HEK293 (cell line): ENCODE measurements at regions not wholly inside any gene's neighbourhood (a gene's known extent, or its start where the extent isn't known, plus 50 kb on each side); places are given as distances from the start of the nearest gene placed in this dataset.

Experiments used
- CTCF ChIA-PET: fragments of 350-600 bp; formaldehyde crosslinking; extraction: SDS; loops from one replicate; lab custom pipeline; 2021; ENCODE audit warnings: antibody characterized with exemption; lab: Yijun Ruan, JAX
- POLR2A ChIA-PET: fragments of 300-600 bp; formaldehyde crosslinking; extraction: SDS; loops from one replicate; lab custom pipeline; 2020; ENCODE audit warnings: antibody characterized with exemption, inconsistent platforms; lab: Yijun Ruan, JAX
- H3K27ac ChIP-seq: fragments of 200-500 bp; sonication (Bioruptor generic); 2 replicates; pipeline ENCODE4 v1.5.1; 2014; ENCODE audit warnings: low read depth, low read length, control low read depth, inconsistent platforms; ENCODE audit errors: extremely low read depth
- H3K36me3 ChIP-seq, 2 experiments: fragments of 200-500 bp in 1 of 2; sonication (Bioruptor generic) in 1 of 2; 1 replicate in 1 of 2; 2 replicates in 1 of 2; pipeline ENCODE4 v1.5.1; 2014 to 2017; ENCODE audit warnings: inconsistent platforms in 2 of 2, low read length in 2 of 2; ENCODE audit not compliant: control insufficient read depth in 2 of 2, insufficient read depth in 1 of 2
- H3K4me1 ChIP-seq: fragments of 200-500 bp; sonication (Bioruptor generic); 2 replicates; pipeline ENCODE4 v1.5.1; 2014; ENCODE audit warnings: mild to moderate bottlenecking, low read length, inconsistent platforms; ENCODE audit not compliant: control insufficient read depth, insufficient read depth
- H3K4me3 ChIP-seq: 2 replicates; pipeline ENCODE4 v1.5.1; 2011; ENCODE audit warnings: low read depth, mild to moderate bottlenecking, control low read depth, low read length, moderate library complexity
- H3K9me3 ChIP-seq: fragments of 200-500 bp; sonication (Bioruptor generic); 2 replicates; pipeline ENCODE4 v1.5.1; 2014; ENCODE audit warnings: low read depth, low read length, inconsistent platforms; ENCODE audit not compliant: control insufficient read depth, insufficient read depth
- BCL6B ChIP-seq: fragments of 450-650 bp; formaldehyde crosslinking; IDR thresholded peaks from 2 replicates; pipeline ENCODE4 v1.5.1; 2017; ENCODE audit warnings: missing biosample characterization, missing genetic modification characterization
- REST ChIP-seq: fragments of 450-650 bp; formaldehyde crosslinking; IDR thresholded peaks from 2 replicates; pipeline ENCODE4 v1.5.1; 2016; ENCODE audit warnings: missing biosample characterization, missing genetic modification characterization
- SCRT1 ChIP-seq: fragments of 450-650 bp; formaldehyde crosslinking; IDR thresholded peaks from 2 replicates; pipeline ENCODE4 v1.5.1; 2016; ENCODE audit warnings: missing biosample characterization, missing genetic modification characterization, borderline replicate concordance
- ZFP41 ChIP-seq: fragments of 450-650 bp; formaldehyde crosslinking; IDR thresholded peaks from 2 replicates; pipeline ENCODE4 v1.5.1; 2016; ENCODE audit warnings: missing biosample characterization, missing genetic modification characterization, borderline replicate concordance
- ZFP69B ChIP-seq: fragments of 450-650 bp; formaldehyde crosslinking; IDR thresholded peaks from 2 replicates; pipeline ENCODE4 v1.5.1; 2016; ENCODE audit warnings: missing biosample characterization, missing genetic modification characterization
- ZNF24 ChIP-seq: fragments of 450-650 bp; formaldehyde crosslinking; IDR thresholded peaks from 2 replicates; pipeline ENCODE4 v1.5.1; 2016; ENCODE audit warnings: missing biosample characterization, missing genetic modification characterization
- ZNF26 ChIP-seq: fragments of 450-650 bp; formaldehyde crosslinking; IDR thresholded peaks from 2 replicates; pipeline ENCODE4 v1.5.1; 2016; ENCODE audit warnings: missing biosample characterization, missing genetic modification characterization
- ZNF324 ChIP-seq: fragments of 450-650 bp; formaldehyde crosslinking; IDR thresholded peaks from 2 replicates; pipeline ENCODE4 v1.5.1; 2016; ENCODE audit warnings: missing biosample characterization, missing genetic modification characterization
- ZNF354C ChIP-seq: fragments of 450-650 bp; formaldehyde crosslinking; IDR thresholded peaks from 2 replicates; pipeline ENCODE4 v1.5.1; 2016; ENCODE audit warnings: missing biosample characterization, missing genetic modification characterization, low read depth, borderline replicate concordance
- ZNF362 ChIP-seq: fragments of 450-650 bp; formaldehyde crosslinking; IDR thresholded peaks from 2 replicates; pipeline ENCODE4 v1.5.1; 2016; ENCODE audit warnings: missing biosample characterization, missing genetic modification characterization
- ZNF394 ChIP-seq: fragments of 450-650 bp; formaldehyde crosslinking; IDR thresholded peaks from 2 replicates; pipeline ENCODE4 v1.5.1; 2016; ENCODE audit warnings: missing biosample characterization, missing genetic modification characterization, mild to moderate bottlenecking, moderate library complexity, borderline replicate concordance
- ZNF518A ChIP-seq: fragments of 450-650 bp; formaldehyde crosslinking; conservative IDR thresholded peaks from 2 replicates; pipeline ENCODE4 v1.5.1; 2016; ENCODE audit warnings: low read depth, missing biosample characterization, missing genetic modification characterization
- ZNF555 ChIP-seq: fragments of 450-650 bp; formaldehyde crosslinking; conservative IDR thresholded peaks from 2 replicates; pipeline ENCODE4 v1.5.1; 2017; ENCODE audit warnings: missing biosample characterization, mild to moderate bottlenecking, missing genetic modification characterization, inconsistent platforms
- ZNF768 ChIP-seq: fragments of 450-650 bp; formaldehyde crosslinking; IDR thresholded peaks from 2 replicates; pipeline ENCODE4 v1.5.1; 2018; ENCODE audit warnings: missing biosample characterization, mild to moderate bottlenecking, missing genetic modification characterization
- ZNF791 ChIP-seq: fragments of 450-650 bp; formaldehyde crosslinking; IDR thresholded peaks from 2 replicates; pipeline ENCODE4 v1.5.1; 2016; ENCODE audit warnings: missing biosample characterization, missing genetic modification characterization

- TF ChIP-seq ZNF394 (tag by site-specific recombination) = no peak
- TF ChIP-seq ZNF354C (tag by site-specific recombination) = no peak
- no peak for TF ChIP-seq REST
Measured at GRCh38 chr12:74169607-74170006, 368.0 kb upstream of the ATXN7L3B start (continued).

- H3K4me3 ChIP-seq = no peak overlapping the region
- H3K36me3 ChIP-seq = no peaks in the 10 kb centered on the region
- H3K27ac ChIP-seq = no peak overlapping the region
- POLR2A ChIA-PET = no interaction called here
- TF ChIP-seq ZNF24 (tag by site-specific recombination) = no peak
- TF ChIP-seq ZNF791 (tag by site-specific recombination) = no peak
- TF ChIP-seq ZFP69B (tag by site-specific recombination) = no peak
- no peak for TF ChIP-seq ZNF555
- TF ChIP-seq SCRT1 (tag by site-specific recombination) = no peak
- TF ChIP-seq BCL6B (tag by site-specific recombination) = no peak
- no peak for TF ChIP-seq ZNF324 (tag by site-specific recombination)
- no peak for TF ChIP-seq ZNF362 (tag by site-specific recombination)
- TF ChIP-seq ZFP41 = no peak
- no peak for TF ChIP-seq ZNF768 (tag by site-specific recombination)
- TF ChIP-seq ZNF26 (tag by site-specific recombination) = no peak
- TF ChIP-seq ZNF518A (tag by site-specific recombination) = no peak
- no peaks in the 10 kb centered on the region for H3K4me1 ChIP-seq
- CTCF ChIA-PET = interaction anchor here (0.7 kb wide), 1 partner anchor 26 kb away, joined by 3 read pairs; no protein-coding TSS in a partner anchor
- no peaks in the 10 kb centered on the region for H3K9me3 ChIP-seq
Measured at GRCh38 chr12:74170645-74171477, 366.8 kb upstream of the ATXN7L3B start.
